ENCODE measurements at regions not wholly inside any gene's neighbourhood (a gene's known extent, or its start where the extent isn't known, plus 50 kb on each side); places are given as distances from the start of the nearest gene placed in this dataset.

DNA sequence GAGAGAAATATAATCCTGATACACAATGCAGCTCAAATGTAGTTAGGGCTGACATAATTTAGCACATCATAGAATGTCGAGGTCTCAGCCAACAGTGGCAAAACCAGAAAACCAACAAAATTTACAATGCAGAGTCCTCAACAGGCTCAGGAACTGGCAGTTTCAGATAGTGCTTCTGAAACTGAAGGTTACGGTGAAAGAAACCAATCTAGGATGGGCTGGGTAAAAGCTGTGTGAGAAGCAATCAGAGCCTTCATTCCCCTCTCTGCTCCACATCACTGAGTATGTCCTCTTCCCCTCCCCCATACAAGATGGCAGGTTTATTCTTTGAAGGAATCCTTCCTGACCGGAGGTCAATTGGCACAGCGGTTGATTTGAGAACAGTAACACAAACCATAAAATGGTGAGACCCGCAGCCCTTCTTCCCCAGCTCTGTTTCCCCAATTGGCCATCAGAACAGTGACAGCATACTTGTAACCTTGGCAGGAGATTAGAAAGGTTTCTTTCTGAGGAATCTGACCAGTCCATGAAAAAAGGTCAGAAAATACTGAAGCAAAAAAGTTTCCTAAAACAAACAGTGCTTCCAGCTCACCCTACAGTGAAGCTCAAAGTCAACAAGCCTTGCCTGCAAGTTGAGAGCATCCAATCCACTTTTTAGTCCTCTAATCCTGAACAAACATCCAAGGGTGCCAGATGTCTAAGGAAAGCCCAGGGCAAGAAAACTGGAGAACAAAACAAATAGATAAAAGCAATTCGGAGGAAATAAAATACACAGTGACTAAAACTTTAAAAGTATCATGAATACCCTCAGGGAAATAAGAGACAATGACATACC, 53.9 kb upstream of the IL6 start (continued):
- TF ChIP-seq KDM5A (IDR thresholded peaks at IDR 0.05) (no peak), JUN (IDR thresholded peaks at IDR 0.05) (peak; percentile 96 to 99), EHF (CRISPR knock-in tag; IDR thresholded peaks at IDR 0.05) (no peak), HOXA7 (CRISPR knock-in tag; IDR thresholded peaks at IDR 0.05) (peak; percentile 48; the same call in 1 of the 2 replicates), RARB (CRISPR knock-in tag; IDR thresholded peaks at IDR 0.05) (peak; percentile 85; the same call in 1 of the 2 replicates), PBX3 (IDR thresholded peaks at IDR 0.05) (no peak), HOXB5 (CRISPR knock-in tag; IDR thresholded peaks at IDR 0.05) (no peak), TFCP2L1 (CRISPR knock-in tag; IDR thresholded peaks at IDR 0.05) (no peak), CHD2 (IDR thresholded peaks at IDR 0.05; ENCODE audit: low read length, partially characterized antibody) (no peak), E2F6 (IDR thresholded peaks at IDR 0.05; ENCODE audit: borderline replicate concordance, low read depth) (no peak), SMC3 (IDR thresholded peaks at IDR 0.05) (no peak; the same call in 2 of the 3 replicates), ELK1 (IDR thresholded peaks at IDR 0.05; ENCODE audit: low read depth, low read length) (no peak), CEBPB (IDR thresholded peaks at IDR 0.05) (peak; percentile 58 to 76; a peak in 3 of 4 replicates), KDM1A (IDR thresholded peaks at IDR 0.05; ENCODE audit: low read depth) (no peak), MAZ (IDR thresholded peaks at IDR 0.05; ENCODE audit: borderline replicate concordance, low read depth, low read length) (no peak), FOSL2 (IDR thresholded peaks at IDR 0.05) (peak; percentile 85), FOSL2 (CRISPR knock-in tag; IDR thresholded peaks at IDR 0.05) (peak; percentile 94), ZNF302 (CRISPR knock-in tag; IDR thresholded peaks at IDR 0.05) (no peak), EHMT2 (IDR thresholded peaks at IDR 0.05; ENCODE audit: low read depth) (peak; percentile 78; the same call in 1 of the 2 replicates), ZSCAN20 (CRISPR knock-in tag; IDR thresholded peaks at IDR 0.05) (peak; percentile 78; the same call in 1 of the 2 replicates), RNF2 (IDR thresholded peaks at IDR 0.05; ENCODE audit: borderline replicate concordance, low read depth) (no peak), HES2 (IDR thresholded peaks at IDR 0.05) (0 out of 2 replicates have a peak, but pooled peaks have one; percentile 21), EP300 (IDR thresholded peaks at IDR 0.05) (peak; percentile 86 to 88; a peak in 4 of 5 replicates), CBX2 (IDR thresholded peaks at IDR 0.05; ENCODE audit: borderline replicate concordance, low read depth) (no peak), ZFP36 (IDR thresholded peaks at IDR 0.05; ENCODE audit: borderline replicate concordance, partially characterized antibody) (peak; percentile 93), ZC3H11A (IDR thresholded peaks at IDR 0.05) (no peak), CBX8 (IDR thresholded peaks at IDR 0.05) (no peak), NFE2L2 (conservative IDR thresholded peaks at IDR 0.05; ENCODE audit: low read length) (no peak)
- TF ChIP-seq, protein P1, sequence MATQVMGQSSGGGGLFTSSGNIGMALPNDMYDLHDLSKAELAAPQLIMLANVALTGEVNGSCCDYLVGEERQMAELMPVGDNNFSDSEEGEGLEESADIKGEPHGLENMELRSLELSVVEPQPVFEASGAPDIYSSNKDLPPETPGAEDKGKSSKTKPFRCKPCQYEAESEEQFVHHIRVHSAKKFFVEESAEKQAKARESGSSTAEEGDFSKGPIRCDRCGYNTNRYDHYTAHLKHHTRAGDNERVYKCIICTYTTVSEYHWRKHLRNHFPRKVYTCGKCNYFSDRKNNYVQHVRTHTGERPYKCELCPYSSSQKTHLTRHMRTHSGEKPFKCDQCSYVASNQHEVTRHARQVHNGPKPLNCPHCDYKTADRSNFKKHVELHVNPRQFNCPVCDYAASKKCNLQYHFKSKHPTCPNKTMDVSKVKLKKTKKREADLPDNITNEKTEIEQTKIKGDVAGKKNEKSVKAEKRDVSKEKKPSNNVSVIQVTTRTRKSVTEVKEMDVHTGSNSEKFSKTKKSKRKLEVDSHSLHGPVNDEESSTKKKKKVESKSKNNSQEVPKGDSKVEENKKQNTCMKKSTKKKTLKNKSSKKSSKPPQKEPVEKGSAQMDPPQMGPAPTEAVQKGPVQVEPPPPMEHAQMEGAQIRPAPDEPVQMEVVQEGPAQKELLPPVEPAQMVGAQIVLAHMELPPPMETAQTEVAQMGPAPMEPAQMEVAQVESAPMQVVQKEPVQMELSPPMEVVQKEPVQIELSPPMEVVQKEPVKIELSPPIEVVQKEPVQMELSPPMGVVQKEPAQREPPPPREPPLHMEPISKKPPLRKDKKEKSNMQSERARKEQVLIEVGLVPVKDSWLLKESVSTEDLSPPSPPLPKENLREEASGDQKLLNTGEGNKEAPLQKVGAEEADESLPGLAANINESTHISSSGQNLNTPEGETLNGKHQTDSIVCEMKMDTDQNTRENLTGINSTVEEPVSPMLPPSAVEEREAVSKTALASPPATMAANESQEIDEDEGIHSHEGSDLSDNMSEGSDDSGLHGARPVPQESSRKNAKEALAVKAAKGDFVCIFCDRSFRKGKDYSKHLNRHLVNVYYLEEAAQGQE (IDR thresholded peaks at IDR 0.05): no peak
- TF ChIP-seq, protein P2, sequence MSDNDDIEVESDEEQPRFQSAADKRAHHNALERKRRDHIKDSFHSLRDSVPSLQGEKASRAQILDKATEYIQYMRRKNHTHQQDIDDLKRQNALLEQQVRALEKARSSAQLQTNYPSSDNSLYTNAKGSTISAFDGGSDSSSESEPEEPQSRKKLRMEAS (IDR thresholded peaks at IDR 0.05): peak; percentile 69; the same call in 1 of the 2 replicates
